ENCODE measurements at regions not wholly inside any gene's neighbourhood (a gene's known extent, or its start where the extent isn't known, plus 50 kb on each side); places are given as distances from the start of the nearest gene placed in this dataset.

DNA sequence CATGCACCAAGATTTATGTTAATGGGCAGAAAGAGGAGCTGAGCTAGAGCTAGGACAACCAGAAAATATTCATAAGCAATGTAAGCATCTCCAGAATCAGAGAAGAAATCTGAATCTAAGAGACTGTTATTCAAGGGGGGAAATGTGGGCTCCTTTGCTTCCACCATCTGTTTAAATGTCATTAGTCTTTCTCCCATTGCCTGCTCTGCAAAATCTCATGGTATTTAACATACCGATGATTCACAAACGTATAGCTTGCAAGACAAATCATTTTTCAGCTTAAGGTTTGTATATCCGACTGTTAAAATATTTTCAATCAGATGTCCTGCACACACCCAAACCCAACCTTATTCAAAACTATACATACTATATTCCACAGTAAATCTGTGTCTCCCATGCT lies 133.4 kb upstream of the TACR3 start:
- no peaks in the 10 kb centered on the region for H3K79me1 ChIP-seq (ENCODE audit: insufficient read depth, low read depth, low read length, poor library complexity, severe bottlenecking)
- no peak overlapping the region for H4K5ac ChIP-seq (ENCODE audit: insufficient read length, low read depth, low read length)
- H3K27me3 ChIP-seq (ENCODE audit: insufficient read depth, low read length) = no peaks in the 10 kb centered on the region
- no peaks in the 10 kb centered on the region for H4K20me1 ChIP-seq (ENCODE audit: control insufficient read depth, insufficient read depth, insufficient read length)
- no peak overlapping the region for H3K27ac Mint-ChIP-seq
- no peak overlapping the region for H3K4ac ChIP-seq (ENCODE audit: low read depth, low read length)
- H3K56ac ChIP-seq (ENCODE audit: insufficient read length, low read depth, low read length) = no peak overlapping the region
- H3K14ac ChIP-seq (ENCODE audit: insufficient read depth, low read length) = no peak overlapping the region
- H3K36me3 Mint-ChIP-seq (ENCODE audit: insufficient read depth in 1 of 3, low read depth in 3 of 3) = peaks cover 4 to 18% (median 8%) of the 10 kb centered on the region in 3 experiments; a peak in 6 of 7 replicates
- no peak overlapping the region for H2AK5ac ChIP-seq (ENCODE audit: insufficient read length, low read length)
- H3K4me2 ChIP-seq (ENCODE audit: insufficient read depth, insufficient read length, low read length) = no peak overlapping the region
- no peak overlapping the region for H4K91ac ChIP-seq (ENCODE audit: insufficient read length, low read depth, low read length)
- H2BK20ac ChIP-seq (ENCODE audit: low read depth, low read length, poor library complexity, severe bottlenecking) = no peak overlapping the region
- no peak overlapping the region for H2BK120ac ChIP-seq (ENCODE audit: low read depth, low read length, poor library complexity, severe bottlenecking)
- no peak overlapping the region for H2BK12ac ChIP-seq (ENCODE audit: insufficient read length, low read depth, low read length)
- no peak for DNase-seq
- no peak overlapping the region for H3K9ac ChIP-seq (ENCODE audit: extremely low read depth, insufficient read length, low read length)
- no peak overlapping the region for H3K27ac ChIP-seq (ENCODE audit: insufficient read length, low read depth, low read length)
- no peaks in the 10 kb centered on the region for H3K23me2 ChIP-seq (ENCODE audit: insufficient read length, low read depth, low read length, poor library complexity, severe bottlenecking)
- peaks cover 12 to 17% of the 10 kb centered on the region in 2 experiments; a peak in 4 of 5 replicates for H3K9me3 Mint-ChIP-seq
- no peak overlapping the region for H2BK15ac ChIP-seq (ENCODE audit: low read depth, low read length)
- no peaks in the 10 kb centered on the region for H3K4me1 ChIP-seq (ENCODE audit: insufficient read depth, low read length)
- H3K4me1 Mint-ChIP-seq = peaks cover 3% of the 10 kb centered on the region in 2 experiments; a peak in 3 of 4 replicates
- H3K18ac ChIP-seq (ENCODE audit: insufficient read length, low read depth, low read length) = no peak overlapping the region
- no peak overlapping the region for H2BK5ac ChIP-seq (ENCODE audit: insufficient read length, low read length)
- no peak overlapping the region for H2AFZ ChIP-seq (ENCODE audit: low read length)
- no peaks in the 10 kb centered on the region for H3K9me3 ChIP-seq (ENCODE audit: control insufficient read depth, low read depth, low read length)
- H3K79me2 ChIP-seq (ENCODE audit: insufficient read depth, low read length) = no peaks in the 10 kb centered on the region
- H3K27me3 Mint-ChIP-seq (ENCODE audit: low read depth) = no peaks in the 10 kb centered on the region
- H3T11ph ChIP-seq (ENCODE audit: low read length) = no peak overlapping the region
- no peak overlapping the region for H4K8ac ChIP-seq (replicated peaks; ENCODE audit: insufficient read length, low read depth, low read length)
- TF ChIP-seq, protein P1, sequence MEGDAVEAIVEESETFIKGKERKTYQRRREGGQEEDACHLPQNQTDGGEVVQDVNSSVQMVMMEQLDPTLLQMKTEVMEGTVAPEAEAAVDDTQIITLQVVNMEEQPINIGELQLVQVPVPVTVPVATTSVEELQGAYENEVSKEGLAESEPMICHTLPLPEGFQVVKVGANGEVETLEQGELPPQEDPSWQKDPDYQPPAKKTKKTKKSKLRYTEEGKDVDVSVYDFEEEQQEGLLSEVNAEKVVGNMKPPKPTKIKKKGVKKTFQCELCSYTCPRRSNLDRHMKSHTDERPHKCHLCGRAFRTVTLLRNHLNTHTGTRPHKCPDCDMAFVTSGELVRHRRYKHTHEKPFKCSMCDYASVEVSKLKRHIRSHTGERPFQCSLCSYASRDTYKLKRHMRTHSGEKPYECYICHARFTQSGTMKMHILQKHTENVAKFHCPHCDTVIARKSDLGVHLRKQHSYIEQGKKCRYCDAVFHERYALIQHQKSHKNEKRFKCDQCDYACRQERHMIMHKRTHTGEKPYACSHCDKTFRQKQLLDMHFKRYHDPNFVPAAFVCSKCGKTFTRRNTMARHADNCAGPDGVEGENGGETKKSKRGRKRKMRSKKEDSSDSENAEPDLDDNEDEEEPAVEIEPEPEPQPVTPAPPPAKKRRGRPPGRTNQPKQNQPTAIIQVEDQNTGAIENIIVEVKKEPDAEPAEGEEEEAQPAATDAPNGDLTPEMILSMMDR (conservative IDR thresholded peaks at IDR 0.05) = no peak
- H3K23ac ChIP-seq (ENCODE audit: insufficient read length, low read depth, low read length) = no peak overlapping the region
- H3K4me3 Mint-ChIP-seq = no peak overlapping the region
- WGBS (ENCODE audit: extremely low coverage, insufficient read length, low lambda C conversion rate) = 100% methylated on average over 1 of the region's 3 CpGs

Data from H9 (cell line).